Neuronal stem cell (in vitro differentiated cells): ENCODE measurements at regions not wholly inside any gene's neighbourhood (a gene's known extent, or its start where the extent isn't known, plus 50 kb on each side); places are given as distances from the start of the nearest gene placed in this dataset.

ENCODE experiments used
- DNase-seq: peaks from one replicate; pipeline ENCODE4 v3.0.0-alpha.2; 2013; ENCODE audit warnings: low spot score
- H2AFZ ChIP-seq: one replicate; pipeline ENCODE4 v1.6.1; 2013; ENCODE audit warnings: mild to moderate bottlenecking, low read length, inconsistent platforms
- H2AK5ac ChIP-seq: 2 replicates; pipeline ENCODE4 v1.6.1; 2013; ENCODE audit warnings: low read depth, mild to moderate bottlenecking, inconsistent platforms, low read length, moderate library complexity, mixed read lengths
- H2BK120ac ChIP-seq: 2 replicates; pipeline ENCODE4 v1.6.1; 2013; ENCODE audit warnings: low read depth, mild to moderate bottlenecking, inconsistent platforms, low read length, moderate library complexity, mixed read lengths
- H2BK12ac ChIP-seq: one replicate; pipeline ENCODE4 v1.6.1; 2013; ENCODE audit warnings: low read length, inconsistent platforms
- H2BK15ac ChIP-seq: 2 replicates; pipeline ENCODE4 v1.6.1; 2013; ENCODE audit warnings: mild to moderate bottlenecking, low read length, inconsistent platforms, mixed read lengths
- H2BK5ac ChIP-seq: one replicate; pipeline ENCODE4 v1.6.1; 2013; ENCODE audit warnings: inconsistent platforms, mild to moderate bottlenecking, low read length, moderate library complexity
- H3K14ac ChIP-seq: one replicate; pipeline ENCODE4 v1.6.1; 2013; ENCODE audit warnings: low read length, inconsistent platforms
- H3K18ac ChIP-seq: 2 replicates; pipeline ENCODE4 v1.6.1; 2013; ENCODE audit warnings: low read length, inconsistent platforms
- H3K23ac ChIP-seq: 2 replicates; pipeline ENCODE4 v1.6.1; 2013; ENCODE audit warnings: low read depth, mild to moderate bottlenecking, mixed read lengths, low read length, inconsistent platforms; ENCODE audit not compliant: poor library complexity
- H3K27ac ChIP-seq: replicated peaks from 3 replicates; pipeline ENCODE4 v1.5.1; 2013; ENCODE audit warnings: low read length, inconsistent platforms
- H3K27me3 ChIP-seq, 3 experiments: 2 replicates each; pipeline ENCODE4 v1.6.1; 2013; ENCODE audit warnings: low read length in 3 of 3, mild to moderate bottlenecking in 2 of 3, inconsistent platforms in 1 of 3, low read depth in 1 of 3, mixed read lengths in 1 of 3, moderate library complexity in 1 of 3; ENCODE audit not compliant: control insufficient read depth in 3 of 3, insufficient read depth in 3 of 3
- H3K36me3 ChIP-seq, 2 donors: replicated peaks in 1 of 2; 2 replicates each; pipeline ENCODE4 v1.6.1; 2013; ENCODE audit warnings: low read length in 2 of 2; ENCODE audit not compliant: control insufficient read depth in 2 of 2, insufficient read depth in 2 of 2
- H3K4ac ChIP-seq: 2 replicates; pipeline ENCODE4 v1.6.1; 2013; ENCODE audit warnings: inconsistent platforms, mild to moderate bottlenecking, low read length, moderate library complexity
- H3K4me1 ChIP-seq, 2 donors: 1 replicate in 1 of 2; 2 replicates in 1 of 2; pipeline ENCODE4 v1.6.1; 2013; ENCODE audit warnings: low read length in 2 of 2, low read depth in 1 of 2; ENCODE audit not compliant: control insufficient read depth in 2 of 2, insufficient read depth in 1 of 2
- H3K4me2 ChIP-seq: one replicate; pipeline ENCODE4 v1.6.1; 2013; ENCODE audit warnings: mild to moderate bottlenecking, low read length, inconsistent platforms; ENCODE audit not compliant: insufficient read depth, poor library complexity, severe bottlenecking
- H3K4me3 ChIP-seq, 2 donors: 2 replicates each; pipeline ENCODE4 v1.5.1; 2013; ENCODE audit warnings: low read length in 2 of 2, mild to moderate bottlenecking in 2 of 2, inconsistent platforms in 1 of 2, moderate library complexity in 1 of 2
- H3K79me1 ChIP-seq: one replicate; pipeline ENCODE4 v1.6.1; 2013; ENCODE audit warnings: low read depth, mild to moderate bottlenecking, inconsistent platforms, low read length, moderate library complexity
- H3K9ac ChIP-seq: one replicate; pipeline ENCODE4 v1.6.1; 2013; ENCODE audit warnings: mild to moderate bottlenecking, low read depth, low read length, inconsistent platforms; ENCODE audit not compliant: poor library complexity
- H3K9me3 ChIP-seq, 2 donors: replicated peaks in 1 of 2; 2 replicates each; pipeline versions ENCODE3 to v1.6.1; 2013; ENCODE audit warnings: low read length in 2 of 2, mild to moderate bottlenecking in 2 of 2, inconsistent platforms in 1 of 2, low read depth in 1 of 2, mixed read lengths in 1 of 2, moderate library complexity in 1 of 2; ENCODE audit not compliant: control insufficient read depth in 2 of 2, insufficient read depth in 1 of 2
- H4K8ac ChIP-seq: one replicate; pipeline ENCODE4 v1.6.1; 2013; ENCODE audit warnings: low read depth, mild to moderate bottlenecking, inconsistent platforms, low read length, moderate library complexity
- H4K91ac ChIP-seq: one replicate; pipeline ENCODE4 v1.6.1; 2013; ENCODE audit warnings: low read length, low read depth, mild to moderate bottlenecking, inconsistent platforms; ENCODE audit not compliant: poor library complexity
- WGBS, 2 donors: extraction: QIAGEN DNeasy Blood & Tissue Kit; methylation state at CpG; one replicate each; pipeline ENCODE4 v1.1.7; 2013; ENCODE audit warnings: missing lambda C conversion rate in 2 of 2, mixed read lengths in 1 of 2; ENCODE audit not compliant: insufficient read length in 2 of 2, insufficient replicate concordance in 1 of 2; ENCODE audit errors: extremely low coverage in 2 of 2; 5-methylcytosine and 5-hydroxymethylcytosine counted together

- Histone ChIP-seq H3K4me1 (peaks cover 0 to 11% of the 10 kb centered on the region in 2 donors), H3K27me3 (no peaks in the 10 kb centered on the region), H3K4ac (no peak overlapping the region), H2BK120ac (no peak overlapping the region), H4K91ac (no peak overlapping the region), H3K18ac (no peak overlapping the region), H3K9me3 (peaks cover 0 to 2% of the 10 kb centered on the region in 2 donors), H2BK15ac (no peak overlapping the region), H3K23ac (no peak overlapping the region), H3K27ac (no peak overlapping the region), H2BK5ac (no peak overlapping the region), H2AK5ac (no peak overlapping the region), H3K4me3 (no peak overlapping the region), H3K4me2 (no peak overlapping the region), H2BK12ac (no peak overlapping the region), H3K14ac (no peak overlapping the region), H3K36me3 (no peaks in the 10 kb centered on the region), H2AFZ (no peak overlapping the region), H3K9ac (no peak overlapping the region), H4K8ac (no peak overlapping the region), H3K79me1 (no peaks in the 10 kb centered on the region)
- no peak for DNase-seq
- WGBS, 2 donors: no CpG with 5 or more reads among the region's 9 CpGs
These were observed 422.8 kb upstream of the TBL1XR1 start for GRCh38 chr3:177620073-177620472.

DNA sequence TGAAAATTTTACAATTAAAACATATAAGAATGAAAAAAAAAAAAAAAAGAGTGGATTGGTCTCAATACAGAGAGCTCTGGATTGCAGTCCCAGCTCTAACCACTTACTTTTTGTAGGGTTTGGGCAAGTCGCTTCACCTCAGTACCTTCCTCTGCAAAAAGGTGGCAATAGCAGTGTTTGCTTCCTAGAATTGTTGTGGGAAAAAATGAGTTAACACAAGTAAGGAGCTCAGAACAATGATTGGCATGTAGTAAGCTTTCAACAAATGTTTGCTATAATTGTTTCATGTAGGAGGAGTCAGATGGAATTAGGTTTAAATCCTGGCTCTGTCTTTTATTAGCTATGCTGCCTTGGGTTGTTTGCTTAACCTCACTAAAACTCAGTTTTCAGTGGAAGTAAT is 425.2 kb upstream of the TBL1XR1 start:
- no peak overlapping the region for H3K4me2 ChIP-seq
- H2BK120ac ChIP-seq: no peak overlapping the region
- H3K4me1 ChIP-seq: peaks cover 0 to 5% of the 10 kb centered on the region in 2 donors
- no peak overlapping the region for H2BK15ac ChIP-seq
- H2AFZ ChIP-seq: no peak overlapping the region
- H4K91ac ChIP-seq: no peak overlapping the region
- H3K23ac ChIP-seq: no peak overlapping the region
- H4K8ac ChIP-seq: no peak overlapping the region
- no peak overlapping the region for H2BK12ac ChIP-seq
- H3K14ac ChIP-seq: no peak overlapping the region
- no peaks in the 10 kb centered on the region for H3K79me1 ChIP-seq
- no peak overlapping the region for H3K4me3 ChIP-seq
- no peak overlapping the region for H3K9ac ChIP-seq
- no peak overlapping the region for H3K4ac ChIP-seq
- no peak overlapping the region for H3K18ac ChIP-seq
- no peaks in the 10 kb centered on the region for H3K36me3 ChIP-seq
- H3K27ac ChIP-seq: no peak overlapping the region
- no peak overlapping the region for H2BK5ac ChIP-seq
- H3K27me3 ChIP-seq: no peaks in the 10 kb centered on the region
- WGBS, 2 donors: no CpG with 5 or more reads among the region's 1 CpG
- no peak overlapping the region for H2AK5ac ChIP-seq
- H3K9me3 ChIP-seq: peaks cover 1 to 7% of the 10 kb centered on the region in 2 donors
- DNase-seq: no peak

- H3K4ac ChIP-seq: no peak overlapping the region
- H2AK5ac ChIP-seq: no peak overlapping the region
- no peak overlapping the region for H2BK120ac ChIP-seq
- no peak overlapping the region for H3K18ac ChIP-seq
- no peak overlapping the region for H3K23ac ChIP-seq
- no peaks in the 10 kb centered on the region for H3K79me1 ChIP-seq
- H2BK12ac ChIP-seq: no peak overlapping the region
- no peak overlapping the region for H2BK15ac ChIP-seq
- H2AFZ ChIP-seq: no peak overlapping the region
- H3K4me3 ChIP-seq: no peak overlapping the region
- H3K14ac ChIP-seq: no peak overlapping the region
- no peak for DNase-seq
- no peak overlapping the region for H2BK5ac ChIP-seq
- H3K4me2 ChIP-seq: no peak overlapping the region
- H3K27me3 ChIP-seq: no peaks in the 10 kb centered on the region
- no peak overlapping the region for H3K9ac ChIP-seq
- no peak overlapping the region for H4K8ac ChIP-seq
- no peaks in the 10 kb centered on the region for H3K36me3 ChIP-seq
- H3K9me3 ChIP-seq: peaks cover 1 to 8% of the 10 kb centered on the region in 2 donors
- peaks cover 0 to 5% of the 10 kb centered on the region in 2 donors for H3K4me1 ChIP-seq
- no CpG with 5 or more reads among the region's 5 CpGs for WGBS, 2 donors
- H4K91ac ChIP-seq: no peak overlapping the region
- H3K27ac ChIP-seq: no peak overlapping the region
These were observed 425.8 kb upstream of the TBL1XR1 start for GRCh38 chr3:177622982-177623617.

DNA sequence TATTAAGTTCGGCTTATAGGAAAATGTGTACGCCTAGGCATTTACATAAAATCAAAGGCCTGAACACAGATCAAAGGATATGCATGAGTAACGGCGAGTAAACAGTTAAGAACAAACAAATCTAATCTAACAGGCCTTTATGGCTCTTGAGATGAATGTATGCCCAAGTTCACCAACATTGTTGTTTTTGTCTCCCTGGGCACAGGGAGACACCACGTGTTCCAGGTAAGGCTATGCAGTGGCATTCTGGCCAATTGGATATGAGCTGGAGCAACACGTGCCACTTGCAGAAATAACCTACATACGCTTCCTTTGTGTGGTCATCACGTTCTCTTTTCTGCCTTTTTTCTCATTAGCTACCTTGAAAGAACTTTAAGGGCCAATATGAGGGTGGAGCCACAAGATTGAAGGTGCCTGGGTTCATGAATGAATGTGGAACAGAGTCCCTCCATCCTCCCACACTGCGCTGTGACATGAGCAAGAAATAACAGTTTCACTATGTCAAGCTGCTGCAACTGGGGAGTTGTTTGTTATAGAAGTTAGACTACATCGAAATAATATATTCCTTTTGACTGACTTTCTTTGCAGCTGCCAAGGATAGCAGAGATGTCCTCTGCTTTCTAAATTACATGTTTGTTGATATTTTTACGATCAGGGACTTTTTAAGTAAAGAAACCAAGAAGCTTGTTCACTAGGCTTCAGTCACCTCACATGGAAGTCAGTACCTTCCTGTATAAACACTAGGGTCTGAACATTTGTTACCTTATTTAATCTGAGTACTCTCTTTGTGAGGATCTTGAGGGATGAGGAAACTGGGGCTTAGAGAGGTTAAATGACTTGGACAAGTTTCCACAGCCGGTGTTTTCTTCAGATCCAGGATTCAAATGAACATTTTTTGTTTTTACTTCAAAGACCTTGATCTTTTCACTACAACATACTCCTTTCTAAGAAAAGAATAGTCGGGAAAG is 427.5 kb upstream of the TBL1XR1 start:
- Histone ChIP-seq H3K4ac (no peak overlapping the region), H2BK120ac (no peak overlapping the region), H3K9ac (no peak overlapping the region)

More for the DNA sequence above, 427.5 kb upstream of the TBL1XR1 start:
- H4K8ac ChIP-seq: no peak overlapping the region
- no peak overlapping the region for H2BK15ac ChIP-seq
- no peaks in the 10 kb centered on the region for H3K27me3 ChIP-seq
- H2AFZ ChIP-seq: no peak overlapping the region
- no peak overlapping the region for H2BK5ac ChIP-seq
- H2AK5ac ChIP-seq: no peak overlapping the region
- no peak overlapping the region for H3K23ac ChIP-seq
- H3K4me3 ChIP-seq: no peak overlapping the region
- no CpG with 5 or more reads among the region's 13 CpGs for WGBS, 2 donors
- H3K36me3 ChIP-seq: no peaks in the 10 kb centered on the region
- H3K14ac ChIP-seq: no peak overlapping the region
- H3K4me1 ChIP-seq: peaks cover 0 to 3% of the 10 kb centered on the region in 2 donors
- no peak for DNase-seq
- no peak overlapping the region for H4K91ac ChIP-seq
- no peak overlapping the region for H3K4me2 ChIP-seq
- H2BK12ac ChIP-seq: no peak overlapping the region
- H3K27ac ChIP-seq: no peak overlapping the region
- H3K79me1 ChIP-seq: no peaks in the 10 kb centered on the region
- H3K9me3 ChIP-seq: peaks cover 1 to 16% of the 10 kb centered on the region in 2 donors
- H3K18ac ChIP-seq: no peak overlapping the region
